GM18499 (cell line): ENCODE measurements at regions not wholly inside any gene's neighbourhood (a gene's known extent, or its start where the extent isn't known, plus 50 kb on each side); places are given as distances from the start of the nearest gene placed in this dataset.
A peak's percentile ranks its signal among the peaks of the same experiment; 100 is the strongest.

Experiments used
- ATAC-seq: cut with Tn5 transposase; IDR thresholded peaks from one replicate; pipeline ENCODE4 v1.9.1; 2021; ENCODE audit warnings: moderate number of reproducible peaks; ENCODE audit not compliant: insufficient read depth, unreplicated experiment

DNA sequence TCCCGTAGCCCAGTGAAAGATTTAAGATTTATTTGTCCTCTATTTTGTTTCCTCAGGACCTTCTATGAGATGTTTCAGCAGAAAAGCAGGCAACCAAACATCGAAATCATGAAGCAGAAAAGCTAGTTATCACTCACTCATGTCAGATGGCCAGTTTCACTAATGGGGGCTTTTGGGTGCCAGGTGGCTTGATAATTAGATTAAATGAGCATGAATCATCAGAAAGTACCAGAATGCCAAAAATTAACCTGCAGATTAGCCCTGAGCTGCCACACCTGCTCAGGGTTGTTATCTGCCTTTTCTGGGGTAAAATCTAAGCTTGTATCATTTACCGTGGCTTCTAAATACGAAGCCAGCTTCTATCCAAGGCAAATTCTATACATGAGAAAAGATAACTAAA is 1017.5 kb downstream of the XPNPEP1 start:
- no peak for ATAC-seq

- no peak for ATAC-seq
Observed at GRCh38 chr10:108905171-108905570, 1018.1 kb downstream of the XPNPEP1 start.

- ATAC-seq = no peak
Observed at GRCh38 chr10:108904163-108904838, 1019.0 kb downstream of the XPNPEP1 start.

DNA sequence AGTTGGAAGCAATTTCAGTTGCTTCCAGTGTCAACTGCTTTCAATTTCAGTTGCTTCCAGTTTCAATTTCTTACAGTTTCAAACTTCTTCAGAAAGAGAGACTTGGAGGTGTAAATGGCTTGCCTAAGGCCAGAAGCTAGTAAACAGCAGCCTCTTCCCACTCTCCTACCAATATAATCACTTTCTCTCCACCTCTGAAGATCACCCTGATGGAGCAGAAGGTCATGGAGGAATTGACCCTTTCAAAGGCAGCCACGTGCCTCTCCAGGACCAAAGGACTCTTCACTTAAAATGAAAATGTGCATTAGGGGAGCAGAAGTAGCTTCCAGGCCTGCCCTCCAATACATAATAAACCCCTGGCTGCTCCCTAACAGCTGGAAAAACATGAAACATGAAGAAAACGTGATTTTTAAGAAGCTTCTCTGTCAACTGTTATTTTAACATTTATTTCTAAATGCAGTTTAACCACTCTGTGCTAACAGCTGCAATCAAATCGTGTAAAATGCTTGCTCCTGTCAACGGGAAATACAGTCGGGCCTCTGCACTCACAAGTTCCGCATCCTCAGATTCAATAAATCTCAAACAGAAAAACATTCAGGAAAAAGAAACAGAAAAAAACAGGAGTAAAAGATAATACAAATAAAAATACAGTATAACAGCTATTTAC is 1020.6 kb downstream of the XPNPEP1 start:
- ATAC-seq = peak; percentile 62

DNA sequence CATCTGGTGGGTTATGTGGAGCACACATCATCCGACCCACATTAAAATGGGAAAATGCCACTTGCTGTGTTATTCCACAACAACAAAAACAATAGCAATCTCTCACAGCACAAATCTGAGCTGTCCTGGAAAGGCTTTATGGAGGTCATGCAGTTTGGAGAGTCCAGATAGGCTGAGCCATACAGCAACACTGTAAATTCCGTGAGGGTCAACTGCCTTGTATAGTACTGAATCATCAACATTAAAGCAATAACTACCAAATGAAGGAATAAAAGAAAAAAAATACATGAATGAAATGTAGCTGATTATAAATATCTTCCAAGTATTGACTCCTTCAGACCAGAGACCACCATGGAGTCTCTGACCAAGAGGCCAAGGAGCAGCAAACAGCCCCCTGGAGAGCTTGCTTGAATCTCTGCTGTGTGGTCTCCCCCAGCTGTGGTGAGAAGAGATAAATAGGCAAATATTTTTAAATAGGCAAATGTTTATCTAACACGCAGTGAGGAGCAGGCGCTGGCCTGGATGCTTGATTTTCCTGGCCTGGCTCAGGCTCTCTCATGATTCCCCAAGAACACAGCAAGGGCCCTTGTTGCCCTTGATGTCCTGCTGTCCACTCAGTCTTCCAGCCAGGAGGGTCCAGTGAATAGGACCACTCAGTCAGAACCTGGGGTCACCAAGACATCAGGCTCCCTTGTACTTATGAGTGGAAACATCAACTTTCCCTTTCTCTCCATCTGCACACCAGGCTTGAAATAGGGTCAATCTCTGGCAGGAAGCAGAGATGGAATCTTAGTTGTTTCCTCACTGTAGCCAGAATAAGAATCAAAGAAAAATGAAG is 1021.3 kb downstream of the XPNPEP1 start:
- ATAC-seq = no peak

DNA sequence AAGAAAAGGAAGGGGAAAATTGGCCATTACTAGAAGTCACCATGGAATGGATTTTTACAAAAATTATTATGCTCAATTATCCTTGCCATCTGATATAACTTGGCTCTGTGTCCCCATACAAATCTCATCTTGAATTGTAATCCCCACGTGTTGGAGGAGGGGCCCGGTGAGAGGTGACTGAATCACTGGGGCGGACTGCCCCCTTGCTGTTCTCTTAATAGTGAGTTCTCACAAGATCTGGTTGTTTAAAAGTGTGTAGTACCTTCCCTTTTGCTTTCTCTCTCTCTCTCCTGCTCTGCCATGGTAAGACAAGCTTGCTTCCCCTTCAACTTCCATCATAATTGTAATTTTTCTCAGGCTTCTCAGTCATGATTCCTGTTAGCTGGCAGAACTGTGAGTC is 1023.6 kb downstream of the XPNPEP1 start:
- ATAC-seq = no peak

DNA sequence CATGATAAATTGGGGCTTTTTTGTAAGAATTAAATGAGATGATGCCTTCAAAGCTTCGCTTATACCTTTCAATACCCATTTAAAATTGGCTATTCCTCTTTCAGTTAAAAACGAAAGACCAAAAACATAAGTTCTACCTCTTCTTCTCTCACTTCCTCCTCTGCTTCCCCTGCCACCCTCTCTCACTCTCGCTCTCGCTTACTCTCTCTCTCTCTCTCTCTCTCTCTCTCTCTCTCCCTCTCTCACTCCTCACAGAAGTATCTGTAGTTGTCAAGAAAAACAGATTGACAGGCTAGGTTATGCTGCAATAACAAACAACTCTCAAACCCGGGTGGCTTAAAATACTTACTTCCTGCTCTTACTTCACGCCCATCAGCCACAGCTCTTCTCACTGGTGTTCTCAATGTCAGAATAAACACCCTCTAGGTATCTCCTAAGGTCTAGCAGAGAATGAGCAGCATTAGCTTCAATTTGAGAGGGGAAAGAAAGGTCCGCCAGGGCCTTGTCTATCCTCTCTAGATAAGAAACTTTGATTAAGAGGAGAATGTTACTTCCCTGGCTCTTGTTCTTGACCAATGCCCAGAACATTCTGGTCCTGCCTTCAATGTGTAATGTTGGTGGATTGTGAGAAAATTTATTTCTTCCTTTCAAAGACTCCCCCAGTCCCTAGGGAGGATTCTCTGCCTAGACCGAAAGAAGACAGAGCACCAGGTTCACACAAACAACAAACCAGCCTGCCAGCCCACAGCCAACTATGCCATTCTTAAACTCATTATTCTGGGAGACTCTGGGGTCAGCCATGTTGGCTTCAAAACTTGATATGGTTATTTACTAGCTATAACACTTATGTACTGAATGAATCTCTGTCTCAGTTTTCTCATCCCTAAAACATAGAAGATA is 1028.7 kb downstream of the XPNPEP1 start:
- peak; percentile 86 for ATAC-seq

- no peak for ATAC-seq
Observed at GRCh38 chr10:108877095-108877561, 1046.2 kb downstream of the XPNPEP1 start.

DNA sequence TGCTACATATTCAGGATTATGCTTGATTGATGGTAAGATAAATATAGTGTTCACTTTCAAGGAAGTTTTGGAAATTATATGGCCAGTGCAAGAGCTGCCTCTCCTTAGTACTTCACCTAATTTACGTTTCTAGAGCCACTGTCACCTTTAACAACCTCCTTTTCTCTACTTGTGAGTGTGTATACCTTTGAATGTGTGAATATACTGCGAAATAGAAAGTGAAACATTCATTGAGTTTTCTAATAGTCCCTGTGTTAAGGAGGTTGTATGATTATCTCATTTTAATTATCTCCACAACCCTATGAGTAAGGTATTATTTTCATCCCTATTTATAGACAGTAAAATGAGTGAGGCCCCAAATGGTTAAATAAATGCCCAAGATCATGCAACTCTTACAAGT is 1050.5 kb downstream of the XPNPEP1 start:
- no peak for ATAC-seq

DNA sequence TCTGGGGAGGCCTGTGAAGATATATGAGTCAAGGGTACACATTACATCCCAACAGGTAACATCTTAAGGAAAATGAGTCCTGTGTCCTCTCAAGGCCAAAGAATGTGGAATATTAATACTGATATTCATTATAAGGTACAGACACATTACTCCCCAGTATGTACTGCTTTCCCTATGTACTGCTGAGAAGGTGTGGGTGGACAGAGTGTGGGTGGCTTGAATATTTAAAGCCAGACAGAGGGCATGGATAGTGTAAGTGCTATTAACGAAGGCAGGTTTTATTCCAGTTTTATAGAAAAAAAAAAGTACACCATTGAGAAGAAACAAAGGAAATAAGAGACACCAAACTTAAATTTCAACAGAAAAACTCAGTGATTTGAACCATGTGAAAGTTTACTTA is 1054.4 kb downstream of the XPNPEP1 start:
- no peak for ATAC-seq

DNA sequence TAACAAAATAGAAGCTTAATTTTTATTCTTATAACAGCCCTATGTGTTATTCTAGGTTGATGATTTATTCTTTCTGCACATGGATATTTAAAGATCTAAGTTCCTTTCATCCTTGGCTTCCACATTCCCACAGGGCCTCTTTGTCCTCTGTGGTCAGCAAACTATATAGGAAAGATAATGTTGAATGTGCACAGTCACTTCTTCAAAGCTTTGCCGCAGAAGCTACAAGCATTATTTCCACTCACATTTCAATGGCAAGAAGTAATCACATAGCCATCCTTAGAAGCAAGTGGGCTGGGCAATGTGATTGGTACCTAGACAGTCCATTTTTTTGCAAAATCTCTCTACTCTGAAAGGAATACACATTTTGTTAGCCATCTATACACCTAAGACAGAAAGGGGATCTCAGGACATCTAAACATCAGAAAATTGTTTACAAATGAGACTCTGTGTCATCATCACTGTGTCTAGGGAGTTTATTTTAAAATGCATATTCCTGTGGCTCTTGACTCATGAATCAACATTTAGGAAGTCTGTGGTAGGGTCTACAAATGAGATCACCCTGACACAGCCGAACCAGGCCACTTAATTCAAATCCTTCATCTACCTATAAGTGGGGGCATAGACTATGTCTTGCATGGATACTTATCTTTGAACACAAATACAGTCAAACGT is 1060.5 kb downstream of the XPNPEP1 start:
- ATAC-seq = no peak

DNA sequence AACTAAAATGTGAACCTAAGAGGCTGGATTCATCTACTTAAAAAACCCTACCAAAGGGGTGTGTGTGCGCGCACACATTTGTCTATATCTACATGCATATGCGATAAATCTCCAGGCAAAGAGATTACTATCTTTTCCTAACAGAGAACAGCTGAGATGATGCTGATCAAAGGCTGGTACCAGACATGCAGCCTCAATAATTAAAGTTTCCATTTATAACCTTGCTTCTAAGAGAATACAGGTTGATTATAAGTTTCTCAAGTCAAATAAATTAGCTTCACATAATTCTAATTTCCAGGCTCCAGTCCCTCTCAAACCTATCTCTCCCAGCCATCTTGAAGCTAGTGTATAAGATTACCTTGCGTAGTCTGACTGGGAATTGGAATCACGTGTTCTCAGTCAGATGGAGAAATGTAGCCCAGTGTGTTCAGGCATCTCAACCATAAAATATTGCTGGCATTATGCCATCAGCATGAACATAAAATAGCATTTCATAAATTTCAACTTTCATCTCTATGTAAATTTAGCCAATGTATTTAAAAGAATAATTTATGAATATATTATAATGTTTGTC is 1062.0 kb downstream of the XPNPEP1 start:
- no peak for ATAC-seq

DNA sequence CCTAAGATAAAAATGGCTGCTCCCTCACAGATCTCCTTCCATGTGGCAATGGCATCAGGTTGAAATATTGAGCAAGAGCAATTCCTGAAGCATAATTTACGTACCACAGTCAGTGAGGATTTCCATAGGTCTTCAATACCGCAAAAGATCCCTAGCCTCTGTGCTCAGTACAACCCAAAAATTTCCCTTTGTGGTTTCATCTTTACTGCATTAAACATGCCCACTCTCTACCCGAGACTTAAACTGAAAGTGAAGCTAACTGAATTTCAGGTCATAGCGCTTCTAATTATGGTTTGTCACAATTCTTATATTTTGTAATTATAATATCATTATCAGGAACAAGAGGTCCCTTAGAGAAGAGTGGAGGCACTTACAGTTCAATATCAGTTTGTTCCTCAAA is 1071.1 kb downstream of the XPNPEP1 start:
- ATAC-seq = peak; percentile 55

- ATAC-seq = peak; percentile 89
Observed at GRCh38 chr10:108850138-108850854, 1073.0 kb downstream of the XPNPEP1 start.

DNA sequence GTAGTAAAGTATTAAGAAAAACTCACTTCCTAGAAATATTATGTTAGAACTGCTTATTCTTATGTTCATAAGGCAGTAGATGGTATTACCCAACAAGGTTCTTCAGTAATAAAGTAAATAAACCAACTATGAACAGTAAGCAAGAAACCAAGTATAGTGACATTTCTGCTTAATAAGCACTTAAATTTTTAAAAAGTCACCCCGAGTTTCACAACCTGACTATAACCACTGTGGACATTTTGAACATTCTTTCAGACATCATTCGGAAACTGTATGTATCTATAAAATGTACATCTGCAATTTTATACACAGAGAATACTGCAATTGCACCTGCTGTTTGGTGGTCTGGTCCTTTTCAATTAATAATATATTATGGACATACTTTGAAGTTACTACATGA is 1073.6 kb downstream of the XPNPEP1 start:
- no peak for ATAC-seq

- no peak for ATAC-seq
Observed at GRCh38 chr10:108849186-108849585, 1074.1 kb downstream of the XPNPEP1 start.

DNA sequence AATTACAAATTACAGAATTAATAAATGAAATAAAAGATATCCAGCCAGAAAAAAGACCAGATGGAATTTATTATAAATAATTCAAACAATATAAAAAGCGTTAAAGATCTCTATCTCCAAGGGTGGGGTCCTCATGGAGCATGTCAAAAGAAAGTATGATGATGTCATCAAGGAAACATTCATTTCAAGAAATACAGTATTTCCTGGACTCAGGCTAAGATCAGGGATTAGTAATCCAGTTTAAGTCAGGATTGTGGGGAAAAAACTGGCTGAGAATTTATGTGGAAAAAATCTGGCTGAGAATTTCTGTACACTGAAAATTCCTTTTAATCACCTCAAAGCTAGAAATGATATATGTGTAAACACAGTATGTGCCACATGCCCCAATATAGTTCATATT is 1075.3 kb downstream of the XPNPEP1 start:
- ATAC-seq = no peak

GRCh38 chr10:108840944-108841343 is 1082.4 kb downstream of the XPNPEP1 start:
- no peak for ATAC-seq

DNA sequence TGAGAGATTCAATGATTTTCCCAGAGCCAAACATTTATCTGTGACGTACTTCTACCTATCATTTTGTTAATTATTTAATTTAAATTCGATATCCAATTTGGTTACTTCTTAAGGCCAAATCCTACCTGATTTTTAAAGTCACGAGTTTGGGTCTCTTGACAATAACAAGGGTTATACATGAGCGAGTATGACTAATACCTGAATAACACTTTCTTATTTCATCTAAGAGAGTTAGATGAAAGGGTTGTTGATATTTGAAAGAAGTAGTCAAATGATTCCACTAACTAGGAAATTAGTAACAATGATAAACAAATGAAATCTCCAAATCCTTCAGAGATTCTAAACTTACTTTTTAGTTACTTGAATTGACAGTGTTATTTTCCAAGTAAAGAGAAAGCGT is 1086.9 kb downstream of the XPNPEP1 start:
- ATAC-seq = no peak
